COR-L47 (cell line): ENCODE measurements at regions not wholly inside any gene's neighbourhood (a gene's known extent, or its start where the extent isn't known, plus 50 kb on each side); places are given as distances from the start of the nearest gene placed in this dataset.

Experiments
- DNase-seq: peaks from one replicate; lab custom pipeline; 2025; lab: John Stamatoyannopoulos, UW

GRCh38 chr3:117254985-117255384 is 545.4 kb downstream of the TUSC7 start:
- no peak for DNase-seq

DNA sequence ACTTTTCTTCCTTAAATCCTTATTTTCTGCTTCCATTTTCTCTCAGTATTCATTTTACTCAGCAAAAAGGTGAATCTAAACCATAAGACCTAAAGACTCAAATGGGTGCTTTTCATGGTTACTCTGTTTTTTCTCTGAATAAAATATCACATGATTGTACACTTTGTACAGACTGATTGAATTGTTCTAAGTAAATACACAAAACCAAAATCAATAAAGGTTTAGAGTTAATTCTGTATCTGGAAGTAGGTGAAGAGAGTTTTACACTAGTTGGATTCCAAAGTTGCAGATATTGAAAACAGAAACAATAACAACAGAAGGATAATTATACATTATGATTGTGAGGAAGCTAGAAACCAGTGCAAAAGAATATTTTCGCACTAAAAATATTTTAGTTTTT is 546.2 kb downstream of the TUSC7 start:
- no peak for DNase-seq

DNA sequence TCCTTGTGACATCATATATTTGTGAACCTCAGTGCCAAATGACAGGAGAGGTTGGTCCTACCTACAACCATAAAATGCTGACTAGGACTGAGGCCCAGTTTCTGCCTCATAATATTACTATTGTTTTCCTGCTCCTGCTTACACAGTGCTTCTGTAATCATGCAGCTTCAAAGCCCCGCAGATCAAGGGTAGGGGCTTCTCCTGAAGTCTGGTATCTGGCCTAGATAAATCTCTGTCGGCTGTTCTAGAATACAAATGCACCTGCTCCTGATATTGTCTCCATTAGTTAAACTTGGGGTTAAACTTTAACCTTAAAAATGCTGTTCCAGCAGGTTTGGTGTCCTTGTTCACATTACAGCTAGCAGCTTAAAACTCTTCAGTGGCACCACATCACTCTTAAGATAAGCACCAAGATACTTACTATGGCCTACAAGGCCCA is 552.4 kb downstream of the TUSC7 start:
- no peak for DNase-seq

DNA sequence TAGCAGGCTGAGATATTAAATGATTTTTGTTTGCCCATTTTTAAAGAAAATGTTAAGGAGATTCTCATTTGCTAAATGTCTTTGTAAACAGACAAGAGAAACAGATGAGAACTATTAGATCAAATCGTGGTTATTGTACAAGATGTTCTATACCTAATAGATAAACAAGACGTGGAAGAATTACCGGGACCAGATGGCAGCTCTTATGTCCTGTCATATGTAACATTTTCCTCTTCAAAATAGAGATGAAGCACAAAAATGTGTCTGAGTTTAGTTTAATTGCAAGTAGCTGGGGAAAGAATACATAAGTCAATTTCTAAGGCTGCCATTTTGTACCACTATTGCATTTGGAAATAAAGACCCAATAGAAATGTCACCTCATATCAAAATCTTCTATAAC is 553.7 kb downstream of the TUSC7 start:
- no peak for DNase-seq

- DNase-seq, result no peak
Measured at GRCh38 chr3:117263745-117264144, 554.2 kb downstream of the TUSC7 start.

DNA sequence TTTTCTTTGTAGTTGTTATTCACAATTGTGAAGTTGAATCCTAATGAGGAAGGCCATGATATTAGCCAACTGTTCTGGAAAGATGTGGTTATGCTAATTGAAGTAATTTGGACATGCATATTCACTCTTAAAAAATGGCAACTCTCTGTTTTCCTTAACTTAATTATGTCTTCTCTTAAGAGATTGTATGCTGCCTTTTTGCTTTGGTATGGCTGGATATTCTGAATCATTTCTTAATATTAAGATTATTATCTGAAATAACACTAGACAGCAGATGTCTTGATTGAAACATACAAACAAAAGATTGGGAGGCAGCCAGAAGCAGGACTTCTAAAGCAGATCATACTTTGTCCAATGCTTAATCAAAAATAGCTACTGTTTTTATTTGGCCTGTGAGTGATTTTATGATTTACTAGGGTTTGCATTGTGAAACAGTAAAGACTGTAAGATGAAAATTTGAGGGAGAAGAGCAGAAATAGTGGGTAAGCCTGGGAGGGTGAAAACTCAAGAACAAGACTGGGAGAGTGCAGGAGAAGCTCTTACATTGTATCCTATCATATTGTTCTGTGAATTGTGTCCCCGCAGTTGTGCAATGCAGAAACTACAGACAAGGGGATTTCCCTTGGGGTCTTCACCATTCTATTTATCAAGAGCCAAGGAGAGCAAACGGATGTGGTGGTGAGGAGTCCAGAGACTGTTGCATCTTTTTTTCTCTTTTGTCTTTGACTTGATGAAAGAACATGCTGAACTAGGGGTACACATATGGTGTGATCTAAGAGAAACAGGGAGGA is 554.8 kb downstream of the TUSC7 start:
- no peak for DNase-seq

- DNase-seq, result no peak
Measured at GRCh38 chr3:117266806-117267205, 557.2 kb downstream of the TUSC7 start.

GRCh38 chr3:117268318-117268717 is 558.7 kb downstream of the TUSC7 start:
- DNase-seq, result no peak

DNA sequence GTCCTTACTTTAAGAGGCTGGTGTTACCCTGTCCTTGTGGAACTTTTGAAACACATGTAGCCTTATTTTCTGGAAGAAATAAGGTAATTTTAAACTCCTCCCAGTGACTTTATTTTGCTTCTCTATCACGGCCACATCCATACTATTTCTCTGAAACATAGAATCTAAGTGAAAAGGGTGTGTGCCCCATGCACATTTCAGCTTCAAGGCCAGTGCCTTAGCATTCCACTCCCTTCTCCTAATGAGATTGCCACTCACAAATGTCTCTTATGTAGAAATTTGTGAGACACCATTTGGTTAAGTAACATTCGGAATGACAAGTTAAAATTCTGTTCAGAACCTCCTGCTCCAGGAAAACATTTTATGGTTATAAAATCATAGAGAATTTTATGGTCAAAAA is 562.7 kb downstream of the TUSC7 start:
- DNase-seq, result no peak

- no peak for DNase-seq
Measured at GRCh38 chr3:117272876-117273523, 563.4 kb downstream of the TUSC7 start.

- no peak for DNase-seq
Measured at GRCh38 chr3:117277816-117278215, 568.2 kb downstream of the TUSC7 start.

DNA sequence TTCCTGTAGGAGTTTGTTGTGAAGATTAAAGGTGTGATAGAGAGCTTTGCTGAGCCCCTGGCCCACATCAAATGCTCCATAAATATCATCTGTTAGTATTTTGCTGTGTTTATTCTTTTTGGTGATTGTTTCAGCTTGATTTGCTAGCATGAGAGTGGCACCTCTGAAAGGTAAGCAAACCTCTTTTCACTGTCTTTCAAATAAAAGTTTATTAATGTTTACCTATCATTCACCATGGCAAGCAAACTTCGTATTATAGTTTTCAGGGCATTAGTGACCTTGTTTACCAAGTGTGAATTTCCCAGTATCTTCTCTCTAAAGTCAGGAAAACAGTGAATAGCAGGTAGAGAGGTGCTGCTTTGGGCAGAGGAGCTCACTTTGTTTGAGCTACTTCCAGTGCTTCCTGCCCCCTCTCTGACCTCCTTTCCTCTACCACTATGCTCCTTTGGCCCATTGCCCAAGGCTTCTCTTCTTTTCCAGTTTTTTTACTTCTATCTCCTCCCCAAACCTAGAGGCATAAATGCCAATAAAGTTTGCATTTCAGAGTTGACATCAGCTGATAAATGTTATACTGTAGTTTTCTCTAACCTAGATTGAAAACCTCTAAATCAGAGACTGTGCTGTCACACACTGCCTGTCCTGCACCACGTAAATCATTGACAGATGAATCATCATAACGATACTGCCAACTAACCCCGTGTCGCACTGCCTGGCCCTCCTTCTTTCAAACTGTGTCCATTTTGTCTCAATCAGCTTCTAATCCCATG is 569.0 kb downstream of the TUSC7 start:
- DNase-seq, result peak; percentile 10

DNA sequence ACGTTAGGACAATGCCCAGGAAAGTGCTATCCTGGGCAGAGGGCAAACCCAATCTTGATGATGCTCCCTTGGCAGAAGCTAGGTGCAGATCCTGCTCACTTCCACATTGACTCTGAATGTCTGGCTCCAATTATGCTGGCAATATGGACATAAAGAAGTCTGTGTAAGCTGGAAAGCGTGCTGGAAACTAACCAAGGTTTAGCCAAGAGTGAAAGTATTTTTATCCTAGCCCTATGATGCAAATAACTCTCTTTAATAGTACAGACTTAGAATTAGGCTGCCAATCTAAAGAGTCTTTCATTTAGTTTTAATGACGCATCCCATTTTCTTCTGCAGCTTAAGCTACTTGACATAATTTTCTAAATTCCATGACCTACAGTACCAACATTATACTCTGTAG is 571.8 kb downstream of the TUSC7 start:
- no peak for DNase-seq

- DNase-seq, result no peak
Measured at GRCh38 chr3:117282566-117282965, 573.0 kb downstream of the TUSC7 start.

GRCh38 chr3:117285737-117286136 is 576.2 kb downstream of the TUSC7 start:
- DNase-seq, result no peak

GRCh38 chr3:117286488-117286887 is 576.9 kb downstream of the TUSC7 start:
- DNase-seq, result no peak

DNA sequence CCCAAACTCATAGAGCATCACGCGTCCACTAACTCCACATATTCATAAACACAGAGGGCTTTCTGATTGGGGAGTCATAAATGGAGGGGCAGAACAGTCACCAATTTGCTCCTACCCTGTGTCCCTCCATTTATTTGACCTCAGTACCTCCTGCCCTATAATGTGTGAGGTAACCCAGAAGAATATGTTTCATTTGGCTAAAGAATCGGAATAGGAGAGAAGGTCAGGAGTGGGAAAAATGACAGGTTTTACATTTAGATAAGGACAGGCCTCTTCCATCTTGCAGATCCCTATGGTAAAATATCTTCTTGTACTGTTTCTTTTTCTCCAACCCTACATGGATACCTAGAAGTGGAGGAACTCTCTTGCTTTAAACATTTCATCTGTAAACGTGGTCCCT is 578.0 kb downstream of the TUSC7 start:
- DNase-seq, result no peak

DNA sequence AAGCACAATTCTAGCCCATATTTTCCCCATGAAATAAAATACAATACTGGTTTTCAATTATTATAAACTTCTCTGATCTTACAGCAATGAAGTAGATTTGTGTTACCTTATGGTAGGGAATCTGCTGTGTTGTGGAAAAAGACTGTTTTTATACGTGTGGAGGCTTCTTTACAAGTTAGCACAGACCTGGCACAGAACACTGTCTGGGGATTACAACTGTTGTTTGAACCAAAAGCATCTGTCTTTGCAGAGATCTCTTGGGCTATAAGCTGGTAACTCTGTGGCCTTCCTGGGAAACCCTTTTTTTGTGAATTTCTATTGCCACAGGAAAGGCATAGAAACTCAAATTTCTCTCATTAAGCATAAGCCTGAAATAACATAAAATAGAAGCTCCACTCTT is 581.9 kb downstream of the TUSC7 start:
- DNase-seq, result no peak

DNA sequence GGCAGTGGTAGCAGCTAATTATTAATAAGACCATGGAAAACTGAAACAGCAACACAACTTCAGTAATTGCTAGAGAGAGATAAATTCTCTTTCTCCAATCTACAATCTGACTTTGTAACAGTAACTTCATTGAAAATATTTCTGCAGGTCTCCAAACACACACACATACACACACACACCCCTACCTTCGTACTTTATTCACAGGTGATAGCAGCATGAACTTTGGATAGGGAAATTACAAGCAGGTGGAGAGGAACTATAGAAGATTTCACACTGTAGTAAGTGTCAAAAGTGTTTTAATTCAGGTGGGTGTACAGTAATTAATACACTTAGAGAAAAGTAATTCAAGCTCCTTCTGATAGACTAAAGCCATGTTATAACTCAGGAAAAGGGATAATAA is 587.5 kb downstream of the TUSC7 start:
- DNase-seq, result no peak

GRCh38 chr3:117297541-117297940 is 588.0 kb downstream of the TUSC7 start:
- DNase-seq, result no peak

- no peak for DNase-seq
Measured at GRCh38 chr3:117298273-117298672, 588.7 kb downstream of the TUSC7 start.

- DNase-seq, result no peak
Measured at GRCh38 chr3:117302428-117302827, 592.8 kb downstream of the TUSC7 start.

GRCh38 chr3:117303443-117303842 is 593.9 kb downstream of the TUSC7 start:
- DNase-seq, result no peak
